HS-5 (cell line): ENCODE measurements at regions not wholly inside any gene's neighbourhood (a gene's known extent, or its start where the extent isn't known, plus 50 kb on each side); places are given as distances from the start of the nearest gene placed in this dataset.

Source experiments
- DNase-seq: peaks from one replicate; pipeline ENCODE4 v3.0.0-alpha.2; 2012; ENCODE audit warnings: low read depth

GRCh38 chr10:113420057-113420732 lies 132.7 kb upstream of the HABP2 start:
- DNase-seq, result no peak

DNA sequence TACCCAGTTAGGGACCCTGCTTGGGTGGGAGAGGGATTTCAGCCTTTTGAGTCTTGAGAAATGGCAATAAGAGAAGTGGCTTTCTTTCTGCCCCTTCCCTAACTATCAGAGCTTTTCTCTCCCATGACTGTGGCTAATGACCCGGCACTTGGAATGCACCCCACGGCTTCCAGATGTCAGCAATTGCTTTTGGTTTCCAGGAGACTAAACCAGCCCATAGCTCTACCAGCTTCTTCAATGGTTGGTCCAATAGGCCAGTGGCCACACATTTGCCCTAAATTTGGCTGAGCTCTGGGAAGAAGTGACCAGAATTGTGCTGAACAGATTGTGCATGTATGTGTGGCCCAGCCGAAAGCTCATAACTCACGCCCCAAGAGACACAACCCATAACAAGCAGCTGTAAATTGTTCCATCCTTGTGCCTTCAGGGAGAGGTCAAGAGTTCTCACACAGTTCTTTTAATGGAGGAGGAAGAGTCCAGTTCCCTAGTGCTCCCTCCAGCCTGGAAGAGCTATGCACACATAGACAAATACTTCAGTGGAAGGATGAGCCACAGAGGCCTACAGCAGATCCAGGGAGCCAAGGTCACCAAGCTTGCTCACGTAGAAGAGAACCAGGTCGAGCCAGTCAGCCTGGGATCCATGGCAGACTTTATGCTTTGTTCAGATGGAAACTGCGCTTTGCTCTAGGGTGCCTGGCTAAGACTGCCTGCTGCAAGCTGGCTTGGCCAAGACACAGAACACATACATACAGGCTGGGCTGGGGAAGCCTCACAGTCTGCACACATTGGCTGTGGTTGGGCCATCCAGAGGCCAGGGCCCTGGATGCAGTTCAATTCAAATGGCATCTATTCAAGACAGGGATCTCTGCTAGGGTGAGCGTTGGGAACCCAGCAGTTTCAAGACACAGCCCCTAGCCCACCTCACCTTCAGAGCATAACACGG lies 131.8 kb upstream of the HABP2 start:
- DNase-seq, result no peak

GRCh38 chr10:113422371-113422770 lies 130.5 kb upstream of the HABP2 start:
- DNase-seq, result no peak

GRCh38 chr10:113423981-113424721 lies 128.7 kb upstream of the HABP2 start:
- no peak for DNase-seq

- DNase-seq, result no peak
Measured at GRCh38 chr10:113425008-113425407, 127.8 kb upstream of the HABP2 start.

- DNase-seq, result no peak
Measured at GRCh38 chr10:113425541-113425951, 127.3 kb upstream of the HABP2 start.

- no peak for DNase-seq
Measured at GRCh38 chr10:113426181-113426877, 126.5 kb upstream of the HABP2 start.

DNA sequence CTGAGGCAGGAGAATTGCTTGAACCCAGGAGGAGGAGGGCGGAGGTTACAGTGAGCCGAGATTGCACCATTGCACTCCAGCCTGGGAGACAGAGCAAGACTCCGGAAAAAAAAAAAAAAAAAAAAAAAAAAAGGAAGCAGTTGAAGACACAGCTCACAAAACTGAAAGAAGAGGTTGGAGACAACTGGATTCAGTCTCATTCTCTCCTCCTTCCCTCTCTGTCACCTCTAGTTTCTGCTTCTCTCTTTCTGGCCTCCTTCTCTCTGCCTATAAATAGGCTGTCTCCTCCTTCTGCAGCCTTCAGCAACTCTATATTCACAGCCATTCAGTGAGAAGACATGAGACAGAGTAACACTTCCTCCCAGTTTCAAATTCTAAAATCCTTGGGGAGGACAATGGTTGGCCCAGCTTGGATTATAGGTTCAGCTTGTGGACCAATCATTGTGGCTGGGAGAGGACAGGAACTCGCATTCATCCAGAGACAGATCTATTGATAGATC lies 125.6 kb upstream of the HABP2 start:
- DNase-seq, result no peak

GRCh38 chr10:113427811-113428558 lies 124.9 kb upstream of the HABP2 start:
- DNase-seq, result no peak

DNA sequence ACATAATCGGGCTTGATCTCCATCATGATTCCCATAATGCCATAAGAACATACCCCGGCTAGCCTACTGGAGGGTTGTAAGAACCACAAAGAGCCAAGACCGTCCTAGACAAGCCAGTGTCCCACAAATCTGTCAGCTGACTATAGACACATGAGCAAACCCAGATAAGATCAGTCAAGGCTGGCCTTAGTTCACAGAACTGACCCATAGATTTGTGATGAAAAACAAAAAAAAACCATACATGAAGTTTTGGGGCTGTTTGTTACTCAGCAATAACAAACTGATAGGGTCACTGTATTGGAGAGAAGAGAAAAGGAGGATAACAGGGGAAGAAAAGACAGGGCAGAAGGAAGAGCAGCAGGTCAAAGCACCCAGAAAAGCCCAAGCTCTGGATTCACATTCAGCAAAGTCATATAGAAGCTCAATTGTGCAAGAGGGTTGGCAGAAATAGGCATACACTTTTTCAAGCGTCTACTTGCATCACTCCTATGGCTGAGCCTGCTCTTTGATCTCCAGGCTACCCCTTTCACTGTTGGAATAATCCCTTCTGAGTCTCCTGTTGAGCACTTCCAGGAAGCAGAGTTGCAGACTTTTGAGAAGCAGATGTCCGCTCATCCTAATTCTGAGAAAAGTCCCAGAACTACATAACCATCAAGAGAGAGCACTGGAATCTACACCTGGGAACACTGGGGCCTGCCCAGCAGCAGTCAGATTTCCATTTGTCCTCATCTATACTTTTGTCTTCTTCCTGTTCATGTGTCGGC lies 122.0 kb upstream of the HABP2 start:
- DNase-seq, result no peak

DNA sequence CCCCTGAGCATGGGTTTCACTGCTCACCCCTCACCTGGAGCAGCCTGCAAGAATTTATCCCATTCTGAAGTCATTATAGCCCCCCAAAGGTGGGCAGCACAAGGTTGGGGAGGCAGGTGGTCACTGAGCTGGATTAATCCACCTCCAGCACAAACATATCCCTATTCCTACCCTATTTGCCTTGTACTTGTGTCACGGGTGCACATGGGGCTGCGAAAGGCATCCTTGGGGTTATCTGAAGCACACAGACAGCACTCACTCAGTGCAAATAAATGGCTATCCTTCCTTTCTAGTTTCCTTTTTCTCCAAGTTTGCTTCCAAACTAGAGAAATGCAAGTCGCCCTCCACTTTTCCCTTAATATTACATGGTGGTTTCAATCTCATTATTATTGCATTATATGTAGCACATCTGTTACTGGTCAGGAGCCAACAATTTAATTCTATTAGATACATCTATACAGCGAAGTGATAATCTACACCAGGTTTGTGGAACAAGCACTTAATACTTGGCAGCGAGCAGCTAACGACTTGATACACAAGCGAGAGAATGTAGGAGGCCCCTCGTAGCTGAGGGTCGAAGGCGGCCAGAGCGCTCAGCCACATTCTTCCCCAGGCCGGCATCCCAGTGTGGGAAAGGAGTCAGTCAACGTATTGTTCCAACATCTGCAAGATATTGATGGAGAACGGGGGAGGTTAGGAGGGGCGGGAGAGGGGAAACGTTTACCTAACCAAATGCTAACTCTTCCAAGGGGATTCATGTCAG lies 121.3 kb upstream of the HABP2 start:
- no peak for DNase-seq

DNA sequence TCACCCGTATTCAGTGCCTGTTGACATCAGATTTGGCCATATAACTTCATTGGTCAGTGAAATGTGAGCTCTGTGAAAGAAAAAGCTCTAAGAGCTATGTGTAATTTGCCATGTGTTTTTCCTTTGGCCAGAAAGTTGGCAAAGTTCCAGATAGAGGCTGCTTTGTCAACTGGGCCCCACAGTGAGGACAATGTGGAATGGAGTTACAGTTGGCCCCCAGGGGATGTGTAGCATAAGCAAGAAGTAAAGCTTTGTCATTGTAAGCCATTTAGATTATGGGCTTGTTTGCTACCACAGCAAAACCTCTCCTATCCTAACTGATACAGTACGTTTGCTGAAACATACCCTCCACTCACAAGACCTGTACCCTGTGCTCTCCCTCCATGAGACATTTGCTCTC lies 119.1 kb upstream of the HABP2 start:
- DNase-seq, result no peak

GRCh38 chr10:113434315-113434714 lies 118.5 kb upstream of the HABP2 start:
- no peak for DNase-seq

DNA sequence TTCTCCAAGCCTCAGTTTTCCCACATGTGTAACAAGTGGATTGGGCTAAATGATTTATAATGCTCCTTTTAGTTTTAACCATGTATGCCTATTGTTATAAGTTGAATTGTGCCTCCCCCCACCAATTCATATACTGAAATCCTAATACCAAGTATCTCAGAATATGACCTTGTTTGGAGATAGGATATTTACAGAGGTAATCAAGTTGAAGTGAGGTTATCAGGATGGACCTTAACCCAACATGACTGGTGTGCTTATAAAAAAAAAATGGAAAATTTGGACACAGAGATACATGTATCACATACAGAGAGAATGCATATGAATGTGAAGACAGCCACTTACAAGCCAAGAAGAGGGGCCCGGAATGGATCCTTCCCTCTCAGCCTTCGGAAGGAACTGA lies 117.9 kb upstream of the HABP2 start:
- DNase-seq, result no peak

DNA sequence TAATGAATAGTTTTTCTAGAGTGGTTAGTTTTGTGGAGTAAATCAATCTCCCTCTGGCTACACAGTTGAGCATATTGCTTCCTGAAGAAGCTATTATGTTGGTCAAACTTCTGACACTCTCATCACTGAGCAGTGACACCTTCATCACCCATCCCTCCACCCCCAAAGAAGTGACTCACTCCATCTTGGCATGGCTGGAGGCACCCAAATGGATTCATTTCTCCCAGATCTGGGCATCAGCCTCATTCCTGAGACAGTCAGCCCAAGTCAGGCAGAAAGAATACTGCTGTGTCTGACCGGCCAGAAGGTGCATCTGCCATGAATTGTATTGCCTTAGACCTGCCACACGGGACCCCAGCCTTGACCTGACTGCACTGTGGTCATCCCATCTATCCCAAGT lies 117.0 kb upstream of the HABP2 start:
- no peak for DNase-seq

DNA sequence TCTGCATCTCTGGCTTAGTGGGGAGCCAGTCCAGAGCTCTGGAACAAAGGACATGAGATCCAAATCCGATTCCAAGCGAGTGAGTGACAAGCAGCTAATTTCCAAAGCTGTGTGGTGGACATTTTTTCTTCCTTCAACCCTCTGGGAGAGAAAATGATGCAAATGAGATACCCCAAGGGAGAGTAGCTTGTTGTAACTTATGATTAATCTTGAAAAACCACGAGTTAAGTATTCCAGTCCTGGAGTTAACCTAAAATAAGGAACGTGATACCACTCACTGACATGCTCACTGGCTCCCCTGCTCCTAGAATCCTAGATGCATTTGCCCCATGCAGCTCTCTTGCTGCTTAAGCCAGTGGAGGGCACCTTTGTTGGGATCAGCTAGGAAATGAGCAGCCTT lies 116.0 kb upstream of the HABP2 start:
- no peak for DNase-seq

- peak; percentile 34 for DNase-seq
Measured at GRCh38 chr10:113438652-113439051, 114.2 kb upstream of the HABP2 start.

GRCh38 chr10:113441220-113441619 lies 111.6 kb upstream of the HABP2 start:
- no peak for DNase-seq

DNA sequence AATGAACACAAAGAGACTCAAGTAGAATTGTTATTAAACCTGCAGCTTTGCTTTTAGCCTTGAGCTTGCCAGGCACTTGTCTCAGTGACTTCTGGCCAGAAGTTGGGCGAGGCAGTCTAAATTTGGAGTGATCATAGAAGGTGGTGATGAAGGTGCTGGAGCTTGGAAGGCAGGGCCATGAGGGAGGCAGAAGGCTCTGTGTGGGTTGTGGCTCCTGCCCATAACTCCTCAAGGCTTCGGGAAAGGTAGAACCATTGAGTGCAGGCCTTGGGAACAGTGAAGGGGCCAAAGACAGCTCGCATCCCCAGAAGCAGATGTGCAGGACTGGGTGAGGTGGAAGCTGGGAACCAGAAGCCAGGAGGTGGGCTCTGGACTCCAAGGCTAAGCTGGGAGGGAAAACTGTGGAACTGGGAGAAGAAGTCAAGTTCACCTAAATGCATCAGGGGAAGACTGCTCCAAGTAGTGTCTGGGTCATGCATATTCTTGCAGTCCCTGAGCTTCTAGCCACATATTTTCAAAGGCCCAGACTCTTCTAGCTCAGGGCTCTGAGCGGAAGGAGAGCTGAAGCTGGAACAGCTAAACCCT lies 111.1 kb upstream of the HABP2 start:
- no peak for DNase-seq
